CMK (cell line): ENCODE measurements at regions not wholly inside any gene's neighbourhood (a gene's known extent, or its start where the extent isn't known, plus 50 kb on each side); places are given as distances from the start of the nearest gene placed in this dataset.
"Not testable (repeated sequence)": the region's sequence is repeated elsewhere in the genome, so short reads cannot be mapped to it uniquely, and the experiment has no call there.

Experiments used
- DNase-seq: peaks from one replicate; pipeline ENCODE4 v3.0.0-alpha.2; 2010; ENCODE audit warnings: low read depth

DNA sequence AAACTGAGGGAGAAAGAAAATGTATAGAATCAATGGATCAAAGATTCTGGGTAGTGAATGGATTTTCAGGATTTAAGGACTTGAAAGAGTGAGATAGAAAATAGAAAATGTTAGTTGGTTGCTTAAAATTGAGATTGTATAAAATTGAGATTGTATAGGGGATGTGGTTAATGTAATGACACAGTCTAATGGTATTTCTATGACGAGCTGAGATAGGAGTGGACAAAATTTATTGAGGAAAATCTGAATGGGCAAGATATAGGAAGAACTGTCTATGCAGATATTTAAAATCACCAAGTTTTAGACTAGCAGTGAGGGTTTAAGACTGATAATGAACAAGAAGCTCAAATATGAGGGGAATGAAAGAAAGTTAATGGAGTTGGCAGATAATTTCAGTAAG, 406.6 kb downstream of the NYAP2 start:
- no peak for DNase-seq

GRCh38 chr2:225802076-225802475, 402.6 kb downstream of the NYAP2 start:
- DNase-seq, result not testable (repeated sequence)

GRCh38 chr2:225797394-225797793, 397.9 kb downstream of the NYAP2 start:
- no peak for DNase-seq

- DNase-seq, result no peak
Measured at GRCh38 chr2:225794652-225795400, 395.3 kb downstream of the NYAP2 start.

GRCh38 chr2:225793736-225794550, 394.4 kb downstream of the NYAP2 start:
- no peak for DNase-seq

DNA sequence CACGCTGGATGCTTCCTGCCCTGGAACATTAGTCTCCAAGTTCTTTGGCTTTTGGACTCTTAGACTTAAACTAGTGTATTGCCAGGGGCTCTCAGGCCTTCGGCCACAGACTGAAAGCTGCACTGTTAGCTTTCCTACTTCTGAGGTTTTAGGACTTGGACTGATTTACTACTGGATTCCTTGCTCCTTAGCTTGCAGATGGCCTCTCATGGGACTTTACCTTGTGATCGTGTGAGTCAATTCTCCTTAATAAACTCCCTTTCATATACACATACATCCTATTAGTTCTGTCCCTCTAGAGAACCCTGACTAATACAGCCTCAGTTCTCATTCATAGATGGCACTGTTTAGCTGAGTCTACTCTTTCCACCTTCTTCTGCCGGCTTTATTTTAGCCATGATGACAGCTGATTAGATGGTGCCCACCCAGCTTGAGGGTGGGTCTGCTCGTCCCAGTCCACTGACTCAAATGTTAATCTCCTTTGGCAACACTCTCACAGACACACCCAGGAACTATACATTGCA, 389.1 kb downstream of the NYAP2 start:
- DNase-seq, result no peak

DNA sequence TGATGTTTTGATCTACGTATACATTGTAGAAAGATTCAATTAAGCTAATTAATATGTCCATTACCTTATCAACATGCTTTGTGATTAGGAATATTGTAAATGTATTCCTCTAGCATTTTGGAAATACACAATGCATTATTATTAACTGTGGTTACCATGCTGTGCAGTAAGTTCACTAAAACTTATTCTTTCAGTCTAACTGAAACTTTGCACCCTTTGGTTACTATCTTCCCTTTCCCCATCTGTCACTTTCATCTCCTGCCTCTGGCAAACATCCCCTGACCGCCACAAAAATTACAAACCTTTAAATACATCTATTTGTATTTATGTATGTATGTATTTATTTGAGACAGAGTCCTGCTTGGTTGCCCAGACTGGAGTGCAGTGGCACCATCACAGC, 388.0 kb downstream of the NYAP2 start:
- no peak for DNase-seq

- no peak for DNase-seq
Measured at GRCh38 chr2:225781991-225782390, 382.5 kb downstream of the NYAP2 start.

GRCh38 chr2:225781145-225781544, 381.6 kb downstream of the NYAP2 start:
- no peak for DNase-seq

DNA sequence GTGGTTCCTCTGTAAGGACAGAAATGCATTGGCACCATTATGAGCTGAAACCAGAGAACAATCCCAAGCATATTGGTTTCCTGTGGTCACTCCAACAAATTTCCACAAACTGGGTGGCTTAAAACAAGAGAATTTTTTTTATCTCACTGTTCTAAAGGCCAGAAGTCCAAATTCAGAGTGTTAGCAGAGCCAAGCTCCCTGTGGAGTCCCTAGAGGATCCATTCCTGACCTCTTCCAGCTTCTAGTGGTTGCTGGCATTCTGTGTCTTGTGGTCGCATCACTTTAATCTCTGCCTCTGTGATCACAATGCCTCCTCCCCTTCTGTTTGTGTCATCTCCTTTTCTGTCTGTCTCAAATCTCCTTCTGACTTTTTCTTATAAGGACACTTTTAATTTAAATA, 380.3 kb downstream of the NYAP2 start:
- DNase-seq, result no peak

DNA sequence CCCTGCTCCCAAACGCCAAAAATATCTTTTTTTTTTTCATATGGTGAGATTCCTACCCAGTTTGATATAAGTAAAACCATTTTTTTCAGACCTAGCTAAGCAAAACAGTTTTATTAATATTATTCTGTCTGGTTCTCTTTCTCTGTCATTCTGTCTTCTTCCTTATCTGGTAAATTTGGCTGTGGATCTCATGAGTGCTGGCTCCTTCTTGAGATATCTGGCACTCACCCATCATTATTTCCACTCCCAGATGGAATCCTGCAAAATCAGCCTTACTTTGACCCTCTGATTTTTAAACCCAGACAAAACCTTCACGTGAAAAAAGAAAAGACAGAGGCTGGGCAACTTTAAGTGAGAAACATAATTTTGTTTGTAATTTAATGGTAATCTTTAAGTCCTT, 373.6 kb downstream of the NYAP2 start:
- no peak for DNase-seq

GRCh38 chr2:225771701-225772100, 372.2 kb downstream of the NYAP2 start:
- no peak for DNase-seq

- no peak for DNase-seq
Measured at GRCh38 chr2:225768741-225769140, 369.2 kb downstream of the NYAP2 start.

- no peak for DNase-seq
Measured at GRCh38 chr2:225766431-225766830, 366.9 kb downstream of the NYAP2 start.

DNA sequence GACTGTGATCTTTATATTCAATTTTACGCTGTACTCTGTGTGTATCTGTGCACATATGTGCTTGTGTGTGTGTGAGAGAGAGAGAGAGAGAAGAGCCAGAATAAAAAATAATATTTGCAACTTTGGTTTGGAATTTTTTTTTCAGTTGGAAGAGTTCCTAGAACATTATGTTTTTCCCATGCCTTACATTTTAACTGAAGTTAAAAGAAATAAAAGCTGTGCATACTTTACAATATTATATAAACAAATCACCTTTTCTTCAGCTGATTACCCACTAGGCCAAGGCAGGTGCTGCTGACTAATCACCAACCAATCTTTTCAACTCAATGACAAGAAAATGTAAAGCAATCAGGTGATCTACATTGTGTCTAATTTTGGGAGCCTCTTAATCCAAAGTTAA, 366.3 kb downstream of the NYAP2 start:
- DNase-seq, result no peak

- no peak for DNase-seq
Measured at GRCh38 chr2:225764346-225764745, 364.8 kb downstream of the NYAP2 start.

DNA sequence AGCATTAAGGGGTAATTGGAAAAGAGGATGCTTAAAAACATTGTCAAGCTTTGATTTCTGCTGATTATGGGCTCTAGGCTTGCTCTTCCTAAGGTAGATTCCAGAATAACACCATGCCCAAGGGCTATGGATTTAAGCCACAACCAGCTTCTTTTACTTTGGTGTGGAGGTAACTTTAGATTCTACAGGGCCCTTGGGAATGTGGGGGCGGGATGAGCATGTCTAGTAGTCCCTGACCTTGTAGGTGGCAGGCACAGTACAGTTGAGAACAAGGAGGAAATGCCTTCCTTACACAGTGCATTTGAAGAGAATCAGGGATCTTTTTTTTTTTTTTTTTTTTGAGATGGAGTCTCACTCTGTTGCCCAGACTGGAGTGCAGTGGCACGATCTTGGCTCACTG, 364.2 kb downstream of the NYAP2 start:
- DNase-seq, result no peak

- no peak for DNase-seq
Measured at GRCh38 chr2:225761396-225761795, 361.9 kb downstream of the NYAP2 start.

GRCh38 chr2:225757248-225757647, 357.7 kb downstream of the NYAP2 start:
- no peak for DNase-seq

- DNase-seq, result no peak
Measured at GRCh38 chr2:225756198-225756597, 356.7 kb downstream of the NYAP2 start.

DNA sequence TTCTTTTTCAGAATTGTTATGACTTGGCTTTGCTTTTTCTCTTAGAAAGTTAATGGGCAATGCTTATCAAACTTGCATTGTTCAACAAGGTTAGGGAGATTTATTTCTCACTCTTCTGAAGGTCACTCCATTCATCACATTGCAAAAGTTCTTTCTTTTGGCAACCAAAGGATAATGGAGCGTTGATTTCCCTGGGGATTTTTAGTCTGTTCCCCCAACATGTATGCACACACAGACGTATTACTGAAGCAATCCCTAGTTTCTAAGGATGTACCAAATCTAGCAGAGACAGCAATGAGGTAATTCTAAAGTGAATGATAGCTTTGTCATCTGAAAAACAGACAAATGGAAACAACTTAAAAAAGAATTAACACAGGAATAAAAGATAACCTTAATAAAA, 349.1 kb downstream of the NYAP2 start:
- no peak for DNase-seq

DNA sequence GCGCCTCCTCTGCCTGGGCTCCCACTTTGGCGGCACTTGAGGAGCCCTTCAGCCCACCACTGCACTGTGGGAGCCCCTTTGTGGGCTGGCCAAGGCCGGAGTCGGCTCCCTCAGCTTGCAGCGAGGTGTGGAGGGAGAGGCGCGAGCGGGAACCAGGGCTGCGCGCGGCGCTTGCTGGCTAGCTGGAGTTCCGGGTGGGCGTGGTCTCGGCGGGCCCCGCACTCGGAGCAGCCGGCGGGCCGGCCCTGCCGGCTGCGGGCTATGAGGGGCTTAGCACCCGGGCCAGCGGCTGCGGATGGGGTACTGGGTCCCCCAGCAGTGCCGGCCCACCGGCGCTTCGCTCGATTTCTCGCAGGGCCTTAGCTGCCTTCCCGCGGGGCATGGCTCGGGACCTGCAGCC, 344.5 kb downstream of the NYAP2 start:
- not testable (repeated sequence) for DNase-seq

GRCh38 chr2:225742487-225742886, 343.0 kb downstream of the NYAP2 start:
- DNase-seq, result no peak
